ENCODE measurements at regions not wholly inside any gene's neighbourhood (a gene's known extent, or its start where the extent isn't known, plus 50 kb on each side); places are given as distances from the start of the nearest gene placed in this dataset.
"Not testable (repeated sequence)": the region's sequence is repeated elsewhere in the genome, so short reads cannot be mapped to it uniquely, and the experiment has no call there.

GRCh38 chr12:70008944-70009343, 183.9 kb downstream of the MYRFL start:
- H3K27ac ChIP-seq: no peak overlapping the region
- DNase-seq (ENCODE audit: low spot score): no peak
- no peak for TF ChIP-seq CTCF (IDR thresholded peaks at IDR 0.05)
- no peak overlapping the region for H3K4me3 ChIP-seq

GRCh38 chr12:70011353-70011752, 186.3 kb downstream of the MYRFL start:
- no peak overlapping the region for H3K4me3 ChIP-seq
- no peak for TF ChIP-seq CTCF (IDR thresholded peaks at IDR 0.05)
- no peak for DNase-seq (ENCODE audit: low spot score)
- H3K27ac ChIP-seq: no peak overlapping the region

- not testable (repeated sequence) for DNase-seq (ENCODE audit: low spot score); H3K27ac ChIP-seq; H3K4me3 ChIP-seq
Observed at GRCh38 chr12:70013016-70013415, 188.0 kb downstream of the MYRFL start.

DNA sequence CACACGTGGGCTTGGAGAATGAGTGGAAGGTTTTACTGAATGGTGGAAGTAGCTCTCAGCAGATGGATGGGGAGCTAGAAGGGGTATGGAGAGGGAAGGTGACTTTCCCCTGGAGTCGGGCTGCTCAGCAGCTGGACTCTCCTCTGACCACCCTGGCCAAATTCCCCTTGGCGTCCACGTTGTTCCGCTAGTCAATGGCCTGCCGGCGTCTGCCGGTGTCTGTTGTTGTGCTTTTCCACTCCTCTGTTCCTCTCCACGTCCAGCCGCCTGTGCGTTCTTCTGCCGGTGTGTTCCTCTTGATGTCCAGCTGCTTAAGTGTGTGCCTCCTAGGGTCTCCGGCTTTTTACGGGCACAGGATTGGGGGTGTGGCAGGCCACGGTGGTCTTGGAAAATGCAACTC, 203.5 kb downstream of the MYRFL start:
- Histone ChIP-seq H3K27ac (no peak overlapping the region), H3K4me3 (no peak overlapping the region)
- TF ChIP-seq CTCF (IDR thresholded peaks at IDR 0.05): no peak
- DNase-seq (ENCODE audit: low spot score): no peak

DNA sequence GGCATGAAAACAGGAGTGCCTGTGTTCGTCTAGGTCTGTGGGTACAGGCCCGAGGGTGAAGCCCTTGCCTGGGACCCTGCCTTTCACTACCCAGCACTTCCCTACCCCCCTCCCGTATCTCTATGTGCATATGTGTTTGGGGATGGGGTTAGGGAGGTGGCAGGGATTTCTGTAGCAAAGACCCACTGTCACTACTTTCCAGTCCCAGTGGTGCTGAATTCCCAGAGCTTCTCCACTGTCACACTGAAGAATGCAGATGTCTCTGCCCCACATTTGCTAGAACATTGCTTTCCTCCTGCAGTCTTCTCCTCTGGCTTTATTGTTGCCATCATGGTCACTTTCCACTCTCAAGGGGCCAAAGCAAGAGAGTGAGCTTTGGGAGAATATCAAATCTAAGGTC, 203.9 kb downstream of the MYRFL start:
- DNase-seq (ENCODE audit: low spot score): no peak
- Histone ChIP-seq H3K27ac (no peak overlapping the region), H3K4me3 (no peak overlapping the region)
- TF ChIP-seq CTCF (IDR thresholded peaks at IDR 0.05): no peak

DNA sequence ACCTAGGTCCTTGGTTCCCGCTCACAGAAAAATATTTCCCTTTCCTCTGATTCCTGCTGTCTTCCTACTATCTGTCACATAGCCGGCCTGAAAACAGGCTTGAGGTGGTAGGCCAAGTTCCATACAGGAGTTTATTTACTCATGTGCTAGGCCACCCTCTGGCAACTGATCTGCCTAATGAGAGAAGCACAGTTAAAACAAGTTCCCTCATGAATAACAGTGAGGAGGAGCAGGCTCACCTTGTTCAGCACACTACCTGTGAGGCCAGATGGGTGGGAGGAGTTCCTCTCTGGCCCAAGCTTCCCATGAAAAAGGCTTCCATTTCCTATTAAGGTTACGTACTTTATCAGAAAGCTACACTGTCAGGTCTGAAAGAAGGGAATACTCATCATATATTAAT, 206.0 kb downstream of the MYRFL start:
- Histone ChIP-seq H3K4me3 (no peak overlapping the region), H3K27ac (no peak overlapping the region)
- no peak for TF ChIP-seq CTCF (IDR thresholded peaks at IDR 0.05)
- no peak for DNase-seq (ENCODE audit: low spot score)

GRCh38 chr12:70032076-70032475, 207.0 kb downstream of the MYRFL start:
- TF ChIP-seq CTCF (IDR thresholded peaks at IDR 0.05): no peak
- H3K27ac ChIP-seq: no peak overlapping the region
- no peak for DNase-seq (ENCODE audit: low spot score)
- H3K4me3 ChIP-seq: no peak overlapping the region

DNA sequence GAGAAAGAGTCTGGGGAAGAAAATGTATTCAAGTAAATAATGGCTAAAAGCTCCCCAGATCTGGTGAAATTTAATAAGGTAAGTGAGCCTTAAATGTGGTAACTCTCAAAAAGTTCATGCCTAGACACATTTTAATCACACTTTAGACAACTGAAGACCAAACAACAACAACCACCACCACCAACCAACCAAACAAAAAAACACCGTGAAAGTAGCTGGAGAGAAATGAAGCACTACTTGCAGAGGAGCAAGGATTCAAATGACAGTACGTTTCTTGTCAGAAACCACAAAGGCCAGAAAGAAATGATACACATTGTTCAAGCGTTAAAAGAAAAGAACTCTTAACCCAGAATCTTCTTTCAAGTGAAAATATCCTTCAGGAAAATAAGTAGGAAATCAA, 208.3 kb downstream of the MYRFL start:
- Histone ChIP-seq H3K4me3 (no peak overlapping the region), H3K27ac (no peak overlapping the region)
- TF ChIP-seq CTCF (IDR thresholded peaks at IDR 0.05): no peak
- DNase-seq (ENCODE audit: low spot score): no peak
